ENCODE measurements at regions not wholly inside any gene's neighbourhood (a gene's known extent, or its start where the extent isn't known, plus 50 kb on each side); places are given as distances from the start of the nearest gene placed in this dataset.

DNA sequence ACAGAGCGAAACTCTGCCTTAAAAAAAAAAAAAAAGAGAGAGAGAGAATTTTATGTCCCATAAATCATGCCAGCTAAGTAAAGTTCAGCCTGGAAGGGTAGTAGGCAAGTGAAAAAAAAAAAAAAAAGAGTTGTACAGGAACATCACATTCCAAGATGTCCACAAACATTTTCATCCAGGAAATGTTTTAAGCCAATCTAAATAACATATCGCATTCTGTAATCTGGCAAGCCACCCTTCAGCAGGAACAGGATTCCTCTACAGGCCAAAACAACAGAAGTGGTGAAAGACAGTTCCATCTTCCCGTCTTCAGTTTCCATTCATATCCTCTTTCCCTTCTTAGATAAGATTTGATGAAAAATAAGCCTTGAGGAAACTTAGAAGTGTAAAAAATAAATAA lies 1108.1 kb upstream of the DDX18 start:
- Histone ChIP-seq H4K20me1 (ENCODE audit: low read depth, low read length) (no peaks in the 10 kb centered on the region), H3K4me3 (ENCODE audit: insufficient read depth, low read length, poor library complexity, severe bottlenecking) (no peak overlapping the region), H3K9me3 (ENCODE audit: insufficient read depth, low read length) (no peaks in the 10 kb centered on the region), H3K36me3 (ENCODE audit: low read length) (no peaks in the 10 kb centered on the region), H3K79me2 (ENCODE audit: insufficient read depth, low read length) (no peaks in the 10 kb centered on the region), H3F3A (ENCODE audit: insufficient read depth) (no peaks in the 10 kb centered on the region), H3K27me3 (ENCODE audit: low read length) (no peaks in the 10 kb centered on the region), H3K4me2 (ENCODE audit: low read depth, low read length, poor library complexity, severe bottlenecking) (no peak overlapping the region), H3K27ac (ENCODE audit: low read depth, low read length) (no peak overlapping the region), H3K9me2 (replicated peaks; ENCODE audit: insufficient read depth, low read length) (no peaks in the 10 kb centered on the region), H3K9ac (ENCODE audit: low read length) (no peak overlapping the region), H2AFZ (ENCODE audit: low read depth, low read length, severe bottlenecking) (no peak overlapping the region)
- TF ChIP-seq EZH2phosphoT487 (conservative IDR thresholded peaks at IDR 0.05; ENCODE audit: low read length), result no peak
- TF ChIP-seq, protein P1, sequence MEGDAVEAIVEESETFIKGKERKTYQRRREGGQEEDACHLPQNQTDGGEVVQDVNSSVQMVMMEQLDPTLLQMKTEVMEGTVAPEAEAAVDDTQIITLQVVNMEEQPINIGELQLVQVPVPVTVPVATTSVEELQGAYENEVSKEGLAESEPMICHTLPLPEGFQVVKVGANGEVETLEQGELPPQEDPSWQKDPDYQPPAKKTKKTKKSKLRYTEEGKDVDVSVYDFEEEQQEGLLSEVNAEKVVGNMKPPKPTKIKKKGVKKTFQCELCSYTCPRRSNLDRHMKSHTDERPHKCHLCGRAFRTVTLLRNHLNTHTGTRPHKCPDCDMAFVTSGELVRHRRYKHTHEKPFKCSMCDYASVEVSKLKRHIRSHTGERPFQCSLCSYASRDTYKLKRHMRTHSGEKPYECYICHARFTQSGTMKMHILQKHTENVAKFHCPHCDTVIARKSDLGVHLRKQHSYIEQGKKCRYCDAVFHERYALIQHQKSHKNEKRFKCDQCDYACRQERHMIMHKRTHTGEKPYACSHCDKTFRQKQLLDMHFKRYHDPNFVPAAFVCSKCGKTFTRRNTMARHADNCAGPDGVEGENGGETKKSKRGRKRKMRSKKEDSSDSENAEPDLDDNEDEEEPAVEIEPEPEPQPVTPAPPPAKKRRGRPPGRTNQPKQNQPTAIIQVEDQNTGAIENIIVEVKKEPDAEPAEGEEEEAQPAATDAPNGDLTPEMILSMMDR (IDR thresholded peaks at IDR 0.05; ENCODE audit: insufficient read depth, low read length, poor library complexity, severe bottlenecking), result no peak

GRCh38 chr2:116716038-116716437 lies 1098.5 kb upstream of the DDX18 start:
- no peak overlapping the region for H3K4me2 ChIP-seq (ENCODE audit: low read depth, low read length, poor library complexity, severe bottlenecking)
- H3F3A ChIP-seq (ENCODE audit: insufficient read depth), result no peaks in the 10 kb centered on the region
- no peak overlapping the region for H3K27ac ChIP-seq (ENCODE audit: low read depth, low read length)
- TF ChIP-seq, protein P1 (IDR thresholded peaks at IDR 0.05; ENCODE audit: insufficient read depth, low read length, poor library complexity, severe bottlenecking), result no peak
- TF ChIP-seq EZH2phosphoT487 (conservative IDR thresholded peaks at IDR 0.05; ENCODE audit: low read length), result no peak
- H3K36me3 ChIP-seq (ENCODE audit: low read length), result no peaks in the 10 kb centered on the region
- no peaks in the 10 kb centered on the region for H3K27me3 ChIP-seq (ENCODE audit: low read length)
- H2AFZ ChIP-seq (ENCODE audit: low read depth, low read length, severe bottlenecking), result no peak overlapping the region
- no peak overlapping the region for H3K9ac ChIP-seq (ENCODE audit: low read length)
- no peaks in the 10 kb centered on the region for H3K79me2 ChIP-seq (ENCODE audit: insufficient read depth, low read length)
- no peak overlapping the region for H3K4me3 ChIP-seq (ENCODE audit: insufficient read depth, low read length, poor library complexity, severe bottlenecking)
- no peaks in the 10 kb centered on the region for H3K9me2 ChIP-seq (replicated peaks; ENCODE audit: insufficient read depth, low read length)
- H3K9me3 ChIP-seq (ENCODE audit: insufficient read depth, low read length), result no peaks in the 10 kb centered on the region
- H4K20me1 ChIP-seq (ENCODE audit: low read depth, low read length), result no peaks in the 10 kb centered on the region

- TF ChIP-seq EZH2phosphoT487 (conservative IDR thresholded peaks at IDR 0.05; ENCODE audit: low read length), result no peak
- TF ChIP-seq, protein P1 (IDR thresholded peaks at IDR 0.05; ENCODE audit: insufficient read depth, low read length, poor library complexity, severe bottlenecking), result no peak
- H3F3A ChIP-seq (ENCODE audit: insufficient read depth), result no peaks in the 10 kb centered on the region
- H4K20me1 ChIP-seq (ENCODE audit: low read depth, low read length), result no peaks in the 10 kb centered on the region
- no peaks in the 10 kb centered on the region for H3K9me2 ChIP-seq (replicated peaks; ENCODE audit: insufficient read depth, low read length)
- no peak overlapping the region for H3K4me3 ChIP-seq (ENCODE audit: insufficient read depth, low read length, poor library complexity, severe bottlenecking)
- H3K4me2 ChIP-seq (ENCODE audit: low read depth, low read length, poor library complexity, severe bottlenecking), result no peak overlapping the region
- no peaks in the 10 kb centered on the region for H3K9me3 ChIP-seq (ENCODE audit: insufficient read depth, low read length)
- no peaks in the 10 kb centered on the region for H3K36me3 ChIP-seq (ENCODE audit: low read length)
- H3K27me3 ChIP-seq (ENCODE audit: low read length), result no peaks in the 10 kb centered on the region
- no peak overlapping the region for H3K27ac ChIP-seq (ENCODE audit: low read depth, low read length)
- H3K79me2 ChIP-seq (ENCODE audit: insufficient read depth, low read length), result no peaks in the 10 kb centered on the region
- no peak overlapping the region for H3K9ac ChIP-seq (ENCODE audit: low read length)
- H2AFZ ChIP-seq (ENCODE audit: low read depth, low read length, severe bottlenecking), result no peak overlapping the region
Observed at GRCh38 chr2:116716444-116716843, 1098.0 kb upstream of the DDX18 start.
